H9 (cell line): ENCODE measurements at regions not wholly inside any gene's neighbourhood (a gene's known extent, or its start where the extent isn't known, plus 50 kb on each side); places are given as distances from the start of the nearest gene placed in this dataset.

Experiments
- DNase-seq: peaks from one replicate; pipeline ENCODE4 v3.0.0-alpha.2; 2017
- H2AFZ ChIP-seq: one replicate; pipeline ENCODE4 v1.6.1; 2013; ENCODE audit warnings: mild to moderate bottlenecking, low read length, control low read depth, moderate library complexity
- H2AK5ac ChIP-seq: 2 replicates; pipeline ENCODE4 v1.6.1; 2013; ENCODE audit warnings: low read length, control low read depth, mixed read lengths; ENCODE audit not compliant: insufficient read length
- H2BK120ac ChIP-seq: one replicate; pipeline ENCODE4 v1.6.1; 2013; ENCODE audit warnings: low read depth, mild to moderate bottlenecking, low read length, control low read depth, inconsistent platforms; ENCODE audit not compliant: poor library complexity, severe bottlenecking
- H2BK12ac ChIP-seq: 2 replicates; pipeline ENCODE4 v1.6.1; 2013; ENCODE audit warnings: low read length, control low read depth, mixed read lengths, low read depth; ENCODE audit not compliant: insufficient read length
- H2BK15ac ChIP-seq: 2 replicates; pipeline ENCODE4 v1.6.1; 2013; ENCODE audit warnings: low read depth, low read length, control low read depth
- H2BK20ac ChIP-seq: one replicate; pipeline ENCODE4 v1.6.1; 2013; ENCODE audit warnings: low read depth, mild to moderate bottlenecking, low read length, control low read depth, inconsistent platforms; ENCODE audit not compliant: poor library complexity, severe bottlenecking
- H2BK5ac ChIP-seq: 2 replicates; pipeline ENCODE4 v1.6.1; 2013; ENCODE audit warnings: low read length, control low read depth, mixed read lengths; ENCODE audit not compliant: insufficient read length
- H3K14ac ChIP-seq: 2 replicates; pipeline ENCODE4 v1.6.1; 2013; ENCODE audit warnings: low read length, control low read depth; ENCODE audit not compliant: insufficient read depth
- H3K18ac ChIP-seq: 2 replicates; pipeline ENCODE4 v1.6.1; 2013; ENCODE audit warnings: low read depth, mild to moderate bottlenecking, mixed read lengths, low read length, control low read depth; ENCODE audit not compliant: insufficient read length
- H3K23ac ChIP-seq: 2 replicates; pipeline ENCODE4 v1.6.1; 2013; ENCODE audit warnings: low read length, control low read depth, mixed read lengths, low read depth; ENCODE audit not compliant: insufficient read length
- H3K23me2 ChIP-seq: 2 replicates; pipeline ENCODE4 v1.6.1; 2013; ENCODE audit warnings: low read depth, mild to moderate bottlenecking, mixed read lengths, low read length, control low read depth; ENCODE audit not compliant: insufficient read length, poor library complexity, severe bottlenecking
- H3K27ac ChIP-seq: 2 replicates; pipeline ENCODE4 v1.5.1; 2013; ENCODE audit warnings: low read length, control low read depth, mixed read lengths, low read depth; ENCODE audit not compliant: insufficient read length
- H3K27me3 ChIP-seq: 2 replicates; pipeline ENCODE4 v1.6.1; 2013; ENCODE audit warnings: low read length, control low read depth, inconsistent platforms; ENCODE audit not compliant: insufficient read depth
- H3K4ac ChIP-seq: 2 replicates; pipeline ENCODE4 v1.6.1; 2013; ENCODE audit warnings: low read depth, mild to moderate bottlenecking, control low read depth, inconsistent platforms, low read length, moderate library complexity
- H3K4me1 ChIP-seq: 2 replicates; pipeline ENCODE4 v1.6.1; 2013; ENCODE audit warnings: low read length, control low read depth, inconsistent platforms; ENCODE audit not compliant: insufficient read depth
- H3K4me2 ChIP-seq: 2 replicates; pipeline ENCODE4 v1.6.1; 2013; ENCODE audit warnings: low read length, control low read depth, mixed read lengths; ENCODE audit not compliant: insufficient read length, insufficient read depth
- H3K56ac ChIP-seq: 2 replicates; pipeline ENCODE4 v1.6.1; 2013; ENCODE audit warnings: low read depth, mild to moderate bottlenecking, mixed read lengths, low read length, control low read depth; ENCODE audit not compliant: insufficient read length
- H3K79me1 ChIP-seq: 2 replicates; pipeline ENCODE4 v1.6.1; 2013; ENCODE audit warnings: low read depth, mild to moderate bottlenecking, moderate library complexity, low read length, control low read depth, inconsistent platforms; ENCODE audit not compliant: insufficient read depth, poor library complexity, severe bottlenecking
- H3K79me2 ChIP-seq: 2 replicates; pipeline ENCODE4 v1.6.1; 2013; ENCODE audit warnings: low read length, control low read depth, inconsistent platforms; ENCODE audit not compliant: insufficient read depth
- H3K9ac ChIP-seq: 2 replicates; pipeline ENCODE4 v1.6.1; 2013; ENCODE audit warnings: low read length, control low read depth, mixed read lengths; ENCODE audit not compliant: insufficient read length; ENCODE audit errors: extremely low read depth
- H3K9me3 ChIP-seq: one replicate; pipeline ENCODE4 v1.6.1; 2013; ENCODE audit warnings: low read depth, low read length, inconsistent platforms; ENCODE audit not compliant: control insufficient read depth
- H3T11ph ChIP-seq: one replicate; pipeline ENCODE4 v1.6.1; 2013; ENCODE audit warnings: mild to moderate bottlenecking, low read length, control low read depth, inconsistent platforms
- H4K20me1 ChIP-seq: one replicate; pipeline ENCODE4 v1.6.1; 2013; ENCODE audit not compliant: control insufficient read depth, insufficient read length, insufficient read depth
- H4K5ac ChIP-seq: 2 replicates; pipeline ENCODE4 v1.6.1; 2013; ENCODE audit warnings: low read depth, mild to moderate bottlenecking, mixed read lengths, low read length, control low read depth; ENCODE audit not compliant: insufficient read length
- H4K8ac ChIP-seq: replicated peaks from 2 replicates; pipeline ENCODE4 v1.6.1; 2013; ENCODE audit warnings: low read length, control low read depth, mixed read lengths, low read depth; ENCODE audit not compliant: insufficient read length
- H4K91ac ChIP-seq: 2 replicates; pipeline ENCODE4 v1.6.1; 2013; ENCODE audit warnings: low read depth, mild to moderate bottlenecking, moderate library complexity, mixed read lengths, low read length, control low read depth; ENCODE audit not compliant: insufficient read length
- H3K27ac Mint-ChIP-seq, 3 experiments: 2 replicates in 2 of 3; 3 replicates in 1 of 3; pipeline ENCODE4 v1.8.0; 2020 to 2021; ENCODE audit warnings: mixed read lengths in 3 of 3, mild to moderate bottlenecking in 1 of 3, moderate library complexity in 1 of 3
- H3K27me3 Mint-ChIP-seq: 2 replicates; pipeline ENCODE4 v1.8.0; 2021; ENCODE audit warnings: low read depth, mild to moderate bottlenecking, moderate library complexity, mixed read lengths
- H3K36me3 Mint-ChIP-seq, 3 experiments: 2 replicates in 2 of 3; 3 replicates in 1 of 3; pipeline ENCODE4 v1.8.0; 2020 to 2021; ENCODE audit warnings: low read depth in 3 of 3, mixed read lengths in 3 of 3; ENCODE audit not compliant: insufficient read depth in 1 of 3
- H3K4me1 Mint-ChIP-seq, 2 experiments: 2 replicates each; pipeline ENCODE4 v1.8.0; 2020; ENCODE audit warnings: mixed read lengths in 2 of 2
- H3K4me3 Mint-ChIP-seq, 2 experiments: 2 replicates in 1 of 2; 3 replicates in 1 of 2; pipeline ENCODE4 v1.8.0; 2020 to 2021; ENCODE audit warnings: mild to moderate bottlenecking in 2 of 2, mixed read lengths in 2 of 2, moderate library complexity in 1 of 2
- H3K9me3 Mint-ChIP-seq, 2 experiments: 2 replicates in 1 of 2; 3 replicates in 1 of 2; pipeline ENCODE4 v1.8.0; 2020; ENCODE audit warnings: mild to moderate bottlenecking in 2 of 2, mixed read lengths in 2 of 2, moderate library complexity in 1 of 2
- whole genome bisulfite sequencing: extraction: QIAGEN DNeasy Blood & Tissue Kit; methylation state at CpG from one replicate; pipeline ENCODE4 v1.1.7; 2013; ENCODE audit warnings: missing lambda C conversion rate, low lambda C conversion rate, mixed read lengths; ENCODE audit not compliant: insufficient read length; ENCODE audit errors: extremely low coverage; 5-methylcytosine and 5-hydroxymethylcytosine counted together
- TF ChIP-seq, protein P1 (sequence below): fragments of 200-600 bp; sonication (generic); conservative IDR thresholded peaks from 3 replicates; pipeline ENCODE4 v1.8.0; 2021; ENCODE audit warnings: antibody characterized with exemption, mild to moderate bottlenecking

DNA sequence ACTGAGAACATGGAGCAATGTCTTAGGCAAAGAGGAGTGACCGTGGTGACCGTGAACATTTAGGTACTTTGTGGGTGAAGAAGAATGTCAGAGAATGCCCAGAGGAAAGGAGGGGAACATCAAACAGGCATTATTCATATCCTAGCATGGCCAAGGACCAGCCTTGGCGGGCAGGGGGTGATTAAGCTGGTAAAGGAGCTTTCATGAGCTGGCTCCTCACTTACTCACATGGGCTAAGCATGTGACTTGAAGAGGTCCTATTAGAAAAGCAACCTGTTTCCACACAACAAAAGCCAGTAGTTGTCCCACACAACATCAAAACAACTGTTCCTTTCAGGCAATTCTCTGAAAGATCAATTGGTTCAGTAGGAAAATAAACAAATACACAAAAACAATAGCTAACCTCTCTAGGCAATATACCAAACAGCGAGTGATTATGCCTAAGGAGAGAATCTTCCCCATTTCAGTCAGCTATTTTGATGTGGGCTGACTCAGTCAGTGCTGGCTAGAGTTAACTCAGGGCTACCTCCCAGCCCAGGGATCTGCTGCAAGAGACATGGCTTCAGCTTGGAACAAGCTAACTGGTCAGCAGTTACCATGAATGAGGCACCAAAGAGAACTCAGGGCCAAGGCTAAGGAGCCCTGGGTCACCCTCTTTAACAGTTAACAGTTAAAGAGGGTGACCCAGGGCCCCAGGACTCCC, 283.5 kb downstream of the ARHGAP12 start:
- H3K79me2 ChIP-seq, result no peaks in the 10 kb centered on the region
- H3K4me1 Mint-ChIP-seq, result peaks cover 5 to 6% of the 10 kb centered on the region in 2 experiments
- no peak overlapping the region for H2AFZ ChIP-seq
- H3K23me2 ChIP-seq, result no peaks in the 10 kb centered on the region
- no peak overlapping the region for H2AK5ac ChIP-seq
- no peak overlapping the region for H3K4me2 ChIP-seq
- no peak overlapping the region for H3K14ac ChIP-seq
- no peak overlapping the region for H4K5ac ChIP-seq
- peaks cover 0 to 2% of the 10 kb centered on the region in 2 experiments; a peak in 2 of 5 replicates for H3K9me3 Mint-ChIP-seq
- H3K18ac ChIP-seq, result no peak overlapping the region
- no peak overlapping the region for H3K4me3 Mint-ChIP-seq
- no peak overlapping the region; a peak in 1 of 7 replicates for H3K27ac Mint-ChIP-seq
- no peak for DNase-seq
- H2BK5ac ChIP-seq, result no peak overlapping the region
- no peak overlapping the region for H2BK15ac ChIP-seq
- no peak overlapping the region for H3K23ac ChIP-seq
- H2BK20ac ChIP-seq, result no peak overlapping the region
- H3K9ac ChIP-seq, result no peak overlapping the region
- no peak overlapping the region for H4K91ac ChIP-seq
- H3K36me3 Mint-ChIP-seq, result no peaks in the 10 kb centered on the region; a peak in 1 of 7 replicates
- no peaks in the 10 kb centered on the region for H3K27me3 ChIP-seq
- H3K79me1 ChIP-seq, result no peaks in the 10 kb centered on the region
- H3K56ac ChIP-seq, result no peak overlapping the region
- no peak overlapping the region for H3T11ph ChIP-seq
- H3K9me3 ChIP-seq, result no peaks in the 10 kb centered on the region
- no peaks in the 10 kb centered on the region for H3K4me1 ChIP-seq
- H3K27ac ChIP-seq, result no peak overlapping the region
- no peak overlapping the region for H4K8ac ChIP-seq
- H2BK12ac ChIP-seq, result no peak overlapping the region
- H2BK120ac ChIP-seq, result no peak overlapping the region
- H3K27me3 Mint-ChIP-seq, result peaks cover 4% of the 10 kb centered on the region; the same call in 1 of the 2 replicates
- no CpG with 5 or more reads among the region's 4 CpGs for WGBS
- TF ChIP-seq, protein P1, sequence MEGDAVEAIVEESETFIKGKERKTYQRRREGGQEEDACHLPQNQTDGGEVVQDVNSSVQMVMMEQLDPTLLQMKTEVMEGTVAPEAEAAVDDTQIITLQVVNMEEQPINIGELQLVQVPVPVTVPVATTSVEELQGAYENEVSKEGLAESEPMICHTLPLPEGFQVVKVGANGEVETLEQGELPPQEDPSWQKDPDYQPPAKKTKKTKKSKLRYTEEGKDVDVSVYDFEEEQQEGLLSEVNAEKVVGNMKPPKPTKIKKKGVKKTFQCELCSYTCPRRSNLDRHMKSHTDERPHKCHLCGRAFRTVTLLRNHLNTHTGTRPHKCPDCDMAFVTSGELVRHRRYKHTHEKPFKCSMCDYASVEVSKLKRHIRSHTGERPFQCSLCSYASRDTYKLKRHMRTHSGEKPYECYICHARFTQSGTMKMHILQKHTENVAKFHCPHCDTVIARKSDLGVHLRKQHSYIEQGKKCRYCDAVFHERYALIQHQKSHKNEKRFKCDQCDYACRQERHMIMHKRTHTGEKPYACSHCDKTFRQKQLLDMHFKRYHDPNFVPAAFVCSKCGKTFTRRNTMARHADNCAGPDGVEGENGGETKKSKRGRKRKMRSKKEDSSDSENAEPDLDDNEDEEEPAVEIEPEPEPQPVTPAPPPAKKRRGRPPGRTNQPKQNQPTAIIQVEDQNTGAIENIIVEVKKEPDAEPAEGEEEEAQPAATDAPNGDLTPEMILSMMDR, result no peak
- no peak overlapping the region for H3K4ac ChIP-seq
- no peaks in the 10 kb centered on the region for H4K20me1 ChIP-seq
